HCT116 (cell line): ENCODE measurements at regions not wholly inside any gene's neighbourhood (a gene's known extent, or its start where the extent isn't known, plus 50 kb on each side); places are given as distances from the start of the nearest gene placed in this dataset.

ENCODE experiments used
- ATAC-seq: fragments of 200-7000 bp; cut with Tn5 transposase; 2 replicates; pipeline ENCODE4 v1.9.1; 2020; ENCODE audit warnings: mild to moderate bottlenecking, moderate library complexity
- BruUV-seq: library from RNA; stranded (reverse); fragments of 400-500 nt; replicated peaks from 2 replicates; lab custom pipeline; 2021; lab: Mats Ljungman, UMichigan
- CTCF ChIA-PET: fragments of 300-600 bp; sonication (Branson Sonifier 250); formaldehyde crosslinking; loops from one replicate; lab custom pipeline; 2021; ENCODE audit warnings: antibody characterized with exemption; lab: Charles Lee
- POLR2A ChIA-PET: fragments of 300-600, 350-600 bp; sonication (Branson Sonifier 250); formaldehyde crosslinking; loops from one replicate; lab custom pipeline; 2021; ENCODE audit warnings: antibody characterized with exemption; lab: Charles Lee
- RAD21 ChIA-PET, 2 experiments: fragments of 300-600 bp; sonication (Branson Sonifier 250); formaldehyde crosslinking; loops; one replicate each; lab custom pipeline; 2023; ENCODE audit warnings: low total read pairs in 2 of 2; ENCODE audit not compliant: uncharacterized antibody in 2 of 2, unreplicated experiment in 2 of 2, low non-redundant PET in 1 of 2; lab: Charles Lee
- DNase-seq: peaks from one replicate; pipeline ENCODE4 v3.0.0-alpha.2; 2010; ENCODE audit warnings: low read depth, low spot score
- H2AFZ ChIP-seq: fragments of 200-600 bp; shearing (Covaris generic), sonication (generic); 2 replicates; pipeline ENCODE4 v1.6.1; 2017; ENCODE audit warnings: low read depth, mixed run types, mixed read lengths, antibody characterized with exemption, low read length; ENCODE audit not compliant: poor library complexity, severe bottlenecking
- H3K27ac ChIP-seq: 2 replicates; pipeline ENCODE4 v1.5.1; 2012; ENCODE audit warnings: low read depth, low read length
- H3K27me3 ChIP-seq: fragments of 200-600 bp; sonication (generic); 2 replicates; pipeline ENCODE4 v1.6.1; 2016; ENCODE audit warnings: mixed run types, low read length, mixed read lengths; ENCODE audit not compliant: insufficient read depth
- H3K36me3 ChIP-seq, 2 experiments: fragments of 200-500 bp in 1 of 2; fragments of 200-600 bp in 1 of 2; sonication (Bioruptor generic) in 1 of 2; sonication (generic) in 1 of 2; 2 replicates each; pipeline versions ENCODE4 v1.5.1 to v1.6.1; 2014 to 2016; ENCODE audit warnings: low read length in 2 of 2, inconsistent platforms in 1 of 2, mixed read lengths in 1 of 2, mixed run types in 1 of 2; ENCODE audit not compliant: insufficient read depth in 2 of 2, control insufficient read depth in 1 of 2
- H3K4me1 ChIP-seq, 2 experiments: fragments of 200-600 bp in 1 of 2; sonication (generic) in 1 of 2; 2 replicates each; pipeline versions ENCODE4 v1.5.1 to v1.6.1; 2012 to 2017; ENCODE audit warnings: low read length in 2 of 2, inconsistent platforms in 1 of 2, mild to moderate bottlenecking in 1 of 2, mixed read lengths in 1 of 2, mixed run types in 1 of 2, moderate library complexity in 1 of 2; ENCODE audit not compliant: insufficient read depth in 2 of 2, control insufficient read depth in 1 of 2
- H3K4me2 ChIP-seq: fragments of 200-600 bp; sonication (generic); 2 replicates; pipeline ENCODE4 v1.6.1; 2017; ENCODE audit warnings: mixed run types, low read length, mixed read lengths
- H3K4me3 ChIP-seq, 2 experiments: fragments of 200-600 bp in 1 of 2; sonication (generic) in 1 of 2; replicated peaks in 1 of 2; 2 replicates each; pipeline ENCODE4 v1.5.1; 2011 to 2016; ENCODE audit warnings: low read length in 2 of 2, control low read depth in 1 of 2, low read depth in 1 of 2, mild to moderate bottlenecking in 1 of 2, mixed read lengths in 1 of 2, mixed run types in 1 of 2
- H3K79me2 ChIP-seq: fragments of 200-600 bp; sonication (generic); 2 replicates; pipeline ENCODE4 v1.6.1; 2017; ENCODE audit warnings: mild to moderate bottlenecking, mixed run types, low read length, moderate library complexity, mixed read lengths; ENCODE audit not compliant: insufficient read depth
- H3K9ac ChIP-seq: fragments of 200-600 bp; sonication (generic); 2 replicates; pipeline ENCODE4 v1.6.1; 2016; ENCODE audit warnings: low read length, mixed read lengths
- H3K9me2 ChIP-seq: fragments of 200-600 bp; sonication (generic), shearing (Covaris generic); 2 replicates; pipeline ENCODE4 v1.6.1; 2017; ENCODE audit warnings: mixed run types, mild to moderate bottlenecking, moderate library complexity; ENCODE audit not compliant: insufficient read depth
- H3K9me3 ChIP-seq, 2 experiments: fragments of 200-500 bp in 1 of 2; fragments of 200-600 bp in 1 of 2; sonication (Bioruptor generic) in 1 of 2; sonication (generic) in 1 of 2; 2 replicates each; pipeline ENCODE4 v1.6.1; 2014 to 2017; ENCODE audit warnings: low read length in 2 of 2, mixed read lengths in 2 of 2, inconsistent platforms in 1 of 2, low read depth in 1 of 2, mild to moderate bottlenecking in 1 of 2, mixed run types in 1 of 2, moderate library complexity in 1 of 2; ENCODE audit not compliant: control insufficient read depth in 1 of 2, insufficient read depth in 1 of 2
- H4K20me1 ChIP-seq: fragments of 200-600 bp; sonication (generic), shearing (Covaris generic); 2 replicates; pipeline ENCODE4 v1.6.1; 2017; ENCODE audit warnings: mixed run types, mild to moderate bottlenecking, moderate library complexity; ENCODE audit not compliant: insufficient read depth
- CBX3 ChIP-seq: IDR thresholded peaks from 2 replicates; pipeline ENCODE4 v1.6.1; 2012; ENCODE audit warnings: low read depth
- EGR1 ChIP-seq: IDR thresholded peaks from 2 replicates; pipeline ENCODE4 v1.6.1; 2012; ENCODE audit warnings: low read depth
- ELF1 ChIP-seq: IDR thresholded peaks from 2 replicates; pipeline ENCODE4 v1.6.1; 2012; ENCODE audit warnings: low read depth, borderline replicate concordance
- EZH2 ChIP-seq: fragments of 200-600 bp; sonication (generic); IDR thresholded peaks from 2 replicates; pipeline ENCODE4 v1.6.1; 2017; ENCODE audit warnings: antibody characterized with exemption, mixed run types
- FOSL1 ChIP-seq: IDR thresholded peaks from 2 replicates; pipeline ENCODE4 v1.6.1; 2012; ENCODE audit warnings: low read depth
- POLR2AphosphoS5 ChIP-seq: IDR thresholded peaks from 2 replicates; pipeline ENCODE4 v1.6.1; 2011; ENCODE audit warnings: mild to moderate bottlenecking, low read depth, low read length, moderate library complexity
- RAD21 ChIP-seq: IDR thresholded peaks from 2 replicates; pipeline ENCODE4 v1.6.1; 2012; ENCODE audit warnings: low read depth, mild to moderate bottlenecking
- SIN3A ChIP-seq: IDR thresholded peaks from 2 replicates; pipeline ENCODE4 v1.6.1; 2012; ENCODE audit warnings: low read depth
- SRF ChIP-seq: IDR thresholded peaks from 2 replicates; pipeline ENCODE4 v1.6.1; 2012; ENCODE audit warnings: low read depth
- TCF7L2 ChIP-seq: IDR thresholded peaks from 2 replicates; pipeline ENCODE4 v1.7.0; 2011; ENCODE audit warnings: borderline replicate concordance, inconsistent platforms; ENCODE audit not compliant: insufficient read depth, insufficient read length; ENCODE audit errors: extremely low read depth
- YY1 ChIP-seq: IDR thresholded peaks from 2 replicates; pipeline ENCODE4 v1.6.1; 2011; ENCODE audit warnings: low read length, low read depth, moderate library complexity, mild to moderate bottlenecking; ENCODE audit not compliant: insufficient replicate concordance; ENCODE audit errors: extremely low read depth
- ZBTB33 ChIP-seq: IDR thresholded peaks from 2 replicates; pipeline ENCODE4 v1.6.1; 2011; ENCODE audit warnings: mild to moderate bottlenecking, low read length, moderate library complexity; ENCODE audit not compliant: insufficient replicate concordance; ENCODE audit errors: extremely low read depth
- ZFX ChIP-seq: fragments of 450-650 bp; IDR thresholded peaks from 2 replicates; pipeline ENCODE4 v1.6.1; 2017
- intact Hi-C: fragments of 100-400 bp; cut with micrococcal nuclease; formaldehyde crosslinking; loops from 2 replicates; pipeline ENCODE4 v1.10.0; 2022
- TF ChIP-seq, protein P1 (sequence below): IDR thresholded peaks from 2 replicates; pipeline ENCODE4 v1.6.1; 2012

DNA sequence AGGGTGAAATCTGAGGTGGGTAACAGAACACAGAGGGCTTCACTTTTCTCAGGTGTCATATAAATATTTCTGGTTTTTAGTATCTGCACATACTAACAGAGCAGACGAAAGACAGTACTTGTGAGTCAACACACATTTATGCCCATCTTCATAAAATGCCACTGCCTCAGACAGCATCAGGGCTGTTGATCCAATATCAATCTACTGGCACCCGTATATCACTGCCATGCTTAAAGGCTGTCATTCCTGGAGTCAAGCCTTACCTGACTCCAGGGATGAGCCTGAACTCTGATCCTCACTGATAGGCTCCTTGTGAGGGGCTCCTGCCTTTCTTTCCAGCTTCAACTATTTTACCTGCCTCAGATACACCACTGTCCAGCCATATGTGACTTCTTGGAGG, 595.7 kb downstream of the TFAP2B start:
- no peak for DNase-seq
- POLR2A ChIA-PET: no interaction called here
- no peaks in the 10 kb centered on the region for H3K4me1 ChIP-seq
- no peaks in the 10 kb centered on the region for H4K20me1 ChIP-seq
- no TSS peak for BruUV-seq
- TF ChIP-seq CBX3: no peak
- TF ChIP-seq SIN3A: no peak
- no peak for TF ChIP-seq POLR2AphosphoS5
- no peak for TF ChIP-seq ELF1
- TF ChIP-seq, all 23 proteins: peak for 0
- CTCF ChIA-PET: no interaction called here
- Histone ChIP-seq H3K27ac (no peak overlapping the region), H2AFZ (no peak overlapping the region), H3K9me2 (no peaks in the 10 kb centered on the region), H3K4me3 (no peak overlapping the region), H3K9me3 (peaks cover 5 to 16% of the 10 kb centered on the region in 2 experiments; a peak in 2 of 4 replicates), H3K27me3 (no peaks in the 10 kb centered on the region), H3K4me2 (no peak overlapping the region), H3K79me2 (no peaks in the 10 kb centered on the region), H3K36me3 (no peaks in the 10 kb centered on the region), H3K9ac (no peak overlapping the region)
- no peak for ATAC-seq
- intact Hi-C loops: no loop called here
- RAD21 ChIA-PET: no interaction called here

GRCh38 chr6:51415501-51415900, 596.8 kb downstream of the TFAP2B start:
- RAD21 ChIA-PET: no interaction called here
- TF ChIP-seq EGR1 (no peak), FOSL1 (no peak), ZBTB33 (no peak), YY1 (no peak), CBX3 (no peak), ZFX (no peak), SRF (no peak), EZH2 (no peak), TCF7L2 (no peak), RAD21 (no peak)
- TF ChIP-seq, protein P1, sequence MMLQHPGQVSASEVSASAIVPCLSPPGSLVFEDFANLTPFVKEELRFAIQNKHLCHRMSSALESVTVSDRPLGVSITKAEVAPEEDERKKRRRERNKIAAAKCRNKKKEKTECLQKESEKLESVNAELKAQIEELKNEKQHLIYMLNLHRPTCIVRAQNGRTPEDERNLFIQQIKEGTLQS: no peak
- no peak overlapping the region for H3K27ac ChIP-seq
- H3K9me2 ChIP-seq: no peaks in the 10 kb centered on the region
- H3K79me2 ChIP-seq: no peaks in the 10 kb centered on the region
- H4K20me1 ChIP-seq: no peaks in the 10 kb centered on the region
- intact Hi-C loops: no loop called here
- no peak overlapping the region for H3K4me2 ChIP-seq
- H3K9ac ChIP-seq: no peak overlapping the region
- ATAC-seq (no peak), DNase-seq (no peak)
- H3K4me3 ChIP-seq: no peak overlapping the region
- H3K27me3 ChIP-seq: no peaks in the 10 kb centered on the region
- BruUV-seq: no TSS peak
- CTCF ChIA-PET: no interaction called here
- no peaks in the 10 kb centered on the region for H3K4me1 ChIP-seq
- no peaks in the 10 kb centered on the region for H3K36me3 ChIP-seq
- H2AFZ ChIP-seq: no peak overlapping the region
- POLR2A ChIA-PET: no interaction called here
- peaks cover 5 to 17% of the 10 kb centered on the region in 2 experiments; a peak in 2 of 4 replicates for H3K9me3 ChIP-seq
